OCI-LY3 (cell line): ENCODE measurements at regions not wholly inside any gene's neighbourhood (a gene's known extent, or its start where the extent isn't known, plus 50 kb on each side); places are given as distances from the start of the nearest gene placed in this dataset.
"Not testable (repeated sequence)": the region's sequence is repeated elsewhere in the genome, so short reads cannot be mapped to it uniquely, and the experiment has no call there.

ENCODE experiments used
- CTCF ChIP-seq: fragments of 200-600, 300-600 bp; sonication (generic); IDR thresholded peaks from 2 replicates; pipeline ENCODE4 v1.5.1; 2014; ENCODE audit warnings: antibody characterized with exemption, low read length, low read depth
- EZH2phosphoT487 ChIP-seq: fragments of 200-600 bp; shearing (Covaris generic); IDR thresholded peaks from 2 replicates; pipeline ENCODE4 v1.6.1; 2018; ENCODE audit warnings: antibody characterized with exemption, mixed run types, low read depth

- TF ChIP-seq CTCF, EZH2phosphoT487: not testable (repeated sequence)
Observed at GRCh38 chr2:53112408-53112807, 655.2 kb upstream of the CHAC2 start.
